GM18907 (cell line): ENCODE measurements at regions not wholly inside any gene's neighbourhood (a gene's known extent, or its start where the extent isn't known, plus 50 kb on each side); places are given as distances from the start of the nearest gene placed in this dataset.
A peak's percentile ranks its signal among the peaks of the same experiment; 100 is the strongest.
"Not testable (repeated sequence)": the region's sequence is repeated elsewhere in the genome, so short reads cannot be mapped to it uniquely, and the experiment has no call there.

ENCODE experiments used
- ATAC-seq: cut with Tn5 transposase; IDR thresholded peaks from one replicate; pipeline ENCODE4 v1.9.1; 2021; ENCODE audit warnings: mild to moderate bottlenecking, moderate library complexity; ENCODE audit not compliant: unreplicated experiment

DNA sequence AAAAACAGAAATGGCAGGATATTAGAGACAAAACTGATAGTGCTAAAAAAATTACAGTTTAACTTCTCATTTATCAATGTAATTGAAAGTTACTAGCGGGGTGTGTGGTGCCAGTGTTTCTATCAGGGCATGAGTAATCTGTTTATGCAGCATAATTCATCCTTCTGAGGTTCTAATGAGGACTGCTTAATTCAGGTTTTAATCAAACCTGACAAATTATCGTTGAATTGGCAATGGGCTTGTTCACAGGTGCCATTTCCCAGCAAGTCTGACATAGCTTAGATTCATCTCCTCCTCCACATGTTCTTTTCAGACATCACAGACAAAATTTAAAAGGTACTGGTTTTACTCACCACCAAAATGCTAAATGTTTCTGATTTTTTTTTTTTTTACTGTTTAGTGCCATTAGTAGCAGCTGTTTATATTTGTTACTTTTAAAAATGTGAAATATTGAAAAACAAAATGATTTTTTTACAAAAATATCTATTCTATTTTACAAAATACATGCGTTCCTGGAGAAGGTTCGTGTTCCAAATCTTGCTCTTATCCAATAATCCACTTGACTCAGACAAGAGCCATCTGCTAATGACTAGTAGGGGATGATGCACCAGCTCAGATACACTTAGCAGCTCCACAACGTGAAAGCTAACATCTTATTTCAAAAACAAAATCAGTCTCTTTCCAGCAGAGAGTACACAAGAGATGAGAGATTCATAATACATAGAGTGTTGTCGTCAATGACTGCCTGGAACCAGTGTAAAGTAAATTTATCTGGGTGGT lies 447.7 kb upstream of the DPPA4 start:
- no peak for ATAC-seq

DNA sequence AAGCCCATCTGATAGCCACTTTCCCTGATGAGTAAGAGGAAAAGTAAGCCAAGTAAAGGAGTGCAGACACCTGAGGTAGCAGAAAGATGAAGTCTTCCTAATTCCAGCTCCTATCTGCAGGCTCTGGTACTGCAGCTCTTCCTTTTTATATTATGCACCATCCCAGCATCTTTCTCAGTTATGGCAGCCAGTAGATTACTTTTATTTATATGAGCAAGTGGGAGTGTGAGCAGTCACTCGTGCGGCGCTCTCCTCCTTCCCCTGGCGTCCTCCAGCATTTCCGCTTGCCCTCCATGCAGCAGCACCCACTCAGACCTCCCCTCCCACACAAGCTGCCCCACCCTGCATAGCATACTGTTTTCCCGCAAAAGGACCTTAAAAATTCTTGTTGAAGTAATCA lies 465.9 kb upstream of the DPPA4 start:
- no peak for ATAC-seq

DNA sequence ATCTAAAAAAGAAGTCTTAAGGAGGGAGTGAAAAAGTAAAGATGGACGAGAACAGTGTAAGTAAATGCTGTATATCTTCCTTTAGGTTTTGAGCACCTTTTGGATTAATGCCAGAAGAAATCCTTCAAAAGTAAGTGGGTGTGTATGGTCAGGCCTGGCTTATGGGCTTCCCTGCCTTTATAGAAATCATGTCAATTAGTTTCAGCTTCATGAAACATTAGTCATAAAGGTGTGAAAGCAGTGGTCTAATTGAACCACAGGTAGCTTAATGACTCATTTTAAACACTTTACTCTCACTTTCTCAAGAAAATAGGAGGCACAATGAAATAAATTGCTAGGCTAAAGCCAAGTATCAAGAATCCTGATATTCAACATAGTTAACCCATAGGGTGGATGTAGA lies 467.4 kb upstream of the DPPA4 start:
- ATAC-seq: peak; percentile 55

- ATAC-seq: peak; percentile 89
Observed at GRCh38 chr3:109806929-109807328, 469.6 kb upstream of the DPPA4 start.

DNA sequence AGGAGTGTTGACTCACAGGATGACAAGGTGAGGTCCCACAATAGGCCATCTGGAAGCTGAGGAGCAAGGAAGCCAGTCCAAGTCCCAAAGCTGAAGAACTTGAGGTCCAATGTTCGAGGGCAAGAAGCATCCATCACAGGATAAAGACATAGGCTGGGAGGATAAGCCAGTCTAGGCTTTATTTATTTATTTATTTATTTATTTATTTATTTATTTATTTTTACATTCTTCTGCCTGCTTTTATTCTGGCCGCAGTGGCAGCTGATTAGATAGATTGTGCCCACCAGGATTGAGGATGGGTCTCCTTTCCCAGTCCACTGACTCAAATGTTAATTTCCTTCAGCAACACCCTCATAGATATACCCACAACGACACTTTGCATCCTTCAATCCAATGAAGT lies 472.2 kb upstream of the DPPA4 start:
- no peak for ATAC-seq

DNA sequence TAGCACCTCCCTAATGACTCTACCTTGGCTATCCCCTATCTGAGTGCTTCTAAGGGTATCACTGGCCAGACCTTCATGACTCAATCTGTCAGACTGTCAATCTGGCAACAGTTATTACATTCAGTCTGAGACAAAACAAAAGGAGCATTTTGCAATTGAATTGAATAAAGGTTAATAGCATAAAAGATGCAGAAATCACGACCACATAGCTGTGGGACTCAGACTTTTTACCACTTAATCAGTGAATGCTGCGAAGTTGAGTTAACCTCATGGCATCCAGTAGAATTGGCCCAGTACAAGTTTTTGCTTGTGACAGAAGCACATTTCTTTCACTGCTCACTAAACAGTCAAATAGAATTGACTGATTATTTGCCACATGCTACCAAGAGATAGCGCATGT lies 480.7 kb upstream of the DPPA4 start:
- ATAC-seq: no peak

- no peak for ATAC-seq
Observed at GRCh38 chr3:109819734-109820133, 482.4 kb upstream of the DPPA4 start.

- no peak for ATAC-seq
Observed at GRCh38 chr3:109825971-109826810, 488.8 kb upstream of the DPPA4 start.

DNA sequence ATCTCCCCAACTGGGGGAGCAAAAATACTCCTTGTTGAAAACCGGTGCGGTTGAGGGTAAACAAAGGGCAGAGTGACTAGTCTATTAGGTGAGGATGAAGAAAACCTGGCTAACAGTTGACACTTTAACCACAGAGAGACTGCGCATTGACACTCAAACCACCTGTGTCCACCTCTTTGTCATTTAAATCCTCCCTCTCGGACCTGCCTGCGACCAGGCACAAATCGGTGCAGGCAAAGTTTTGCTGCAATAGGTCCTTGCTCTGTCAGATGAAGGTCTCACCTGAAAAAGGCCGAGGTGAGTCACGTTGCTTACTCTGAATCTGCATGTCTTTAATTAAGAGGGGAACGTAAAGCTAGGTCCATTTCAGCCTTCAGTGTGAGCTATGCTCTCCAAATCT lies 494.1 kb upstream of the DPPA4 start:
- ATAC-seq: no peak

DNA sequence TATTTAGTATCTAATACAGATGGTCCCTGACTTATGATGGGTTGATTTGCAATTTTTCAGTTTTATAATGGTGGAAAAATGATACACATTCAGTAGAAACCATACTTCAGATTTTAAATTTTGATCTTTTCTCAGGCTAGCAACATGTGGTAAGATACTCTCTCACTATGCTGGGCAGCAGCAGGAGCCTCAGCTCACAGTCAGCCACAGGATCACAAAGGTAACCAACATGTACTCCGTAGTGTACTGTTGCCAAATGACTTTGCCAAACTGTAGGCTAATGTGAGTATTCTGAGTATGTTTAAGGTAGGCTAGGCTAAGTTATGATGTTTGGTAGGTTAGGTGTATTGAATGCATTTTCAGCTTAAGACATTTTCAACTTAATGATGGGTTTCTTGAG lies 498.6 kb upstream of the DPPA4 start:
- no peak for ATAC-seq

GRCh38 chr3:109851854-109852253 lies 514.5 kb upstream of the DPPA4 start:
- ATAC-seq: no peak

DNA sequence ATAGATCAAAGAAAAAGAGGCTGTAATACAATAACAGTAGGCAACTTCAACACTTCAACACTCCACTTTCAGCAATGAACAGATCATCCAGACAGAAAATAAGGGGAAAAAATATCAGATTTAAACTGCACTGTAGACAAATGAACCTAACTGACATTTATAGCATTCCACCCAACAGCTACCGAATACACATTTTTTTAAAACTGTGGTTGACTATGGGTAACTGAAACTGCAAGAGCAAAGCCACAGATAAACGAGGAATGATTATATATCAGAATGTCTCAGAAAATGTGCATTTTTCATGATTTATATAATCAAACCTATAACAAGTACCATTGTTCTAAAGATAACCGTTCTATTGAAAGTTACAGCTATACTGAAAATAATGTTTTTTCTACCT lies 514.9 kb upstream of the DPPA4 start:
- no peak for ATAC-seq

- no peak for ATAC-seq
Observed at GRCh38 chr3:109853077-109853731, 515.9 kb upstream of the DPPA4 start.

GRCh38 chr3:109863701-109864100 lies 526.4 kb upstream of the DPPA4 start:
- ATAC-seq: no peak

DNA sequence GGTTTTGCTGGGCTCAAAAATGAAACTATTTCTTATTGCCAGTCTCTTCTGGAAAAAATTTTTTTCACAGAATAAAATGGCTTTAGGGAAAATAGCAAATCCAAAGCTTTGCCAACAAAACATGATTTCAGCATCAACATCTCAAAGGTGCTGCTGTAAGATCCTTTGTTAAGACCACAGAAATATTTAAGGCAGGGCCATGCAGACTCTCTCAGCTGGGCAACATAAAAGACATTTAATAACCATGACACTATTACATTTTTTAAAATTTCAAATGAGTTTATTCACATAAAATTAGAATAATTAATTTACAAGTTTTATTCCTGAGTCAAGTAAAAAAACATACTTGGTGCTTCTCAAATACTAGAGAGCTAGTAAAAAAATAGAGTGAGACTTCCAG lies 527.1 kb upstream of the DPPA4 start:
- ATAC-seq: no peak

DNA sequence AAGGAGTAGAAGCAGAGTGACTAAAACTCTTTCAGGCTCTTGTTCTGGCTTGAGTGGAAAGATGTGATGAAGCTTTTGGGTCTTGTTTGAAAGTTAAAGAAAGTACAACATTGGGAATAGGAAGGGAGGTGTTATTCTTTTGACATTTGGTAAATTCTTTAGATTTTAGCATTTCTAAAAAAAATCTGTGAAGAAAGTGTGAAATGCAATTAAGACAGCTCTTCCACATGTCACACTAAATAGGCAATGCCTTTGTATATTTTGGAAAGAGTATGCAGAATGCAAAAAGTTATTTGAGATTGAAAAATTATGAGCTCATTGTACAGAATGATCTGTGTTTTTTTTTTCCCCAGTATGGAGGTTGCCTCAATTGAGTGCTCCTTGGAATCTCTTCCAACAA lies 532.2 kb upstream of the DPPA4 start:
- no peak for ATAC-seq

DNA sequence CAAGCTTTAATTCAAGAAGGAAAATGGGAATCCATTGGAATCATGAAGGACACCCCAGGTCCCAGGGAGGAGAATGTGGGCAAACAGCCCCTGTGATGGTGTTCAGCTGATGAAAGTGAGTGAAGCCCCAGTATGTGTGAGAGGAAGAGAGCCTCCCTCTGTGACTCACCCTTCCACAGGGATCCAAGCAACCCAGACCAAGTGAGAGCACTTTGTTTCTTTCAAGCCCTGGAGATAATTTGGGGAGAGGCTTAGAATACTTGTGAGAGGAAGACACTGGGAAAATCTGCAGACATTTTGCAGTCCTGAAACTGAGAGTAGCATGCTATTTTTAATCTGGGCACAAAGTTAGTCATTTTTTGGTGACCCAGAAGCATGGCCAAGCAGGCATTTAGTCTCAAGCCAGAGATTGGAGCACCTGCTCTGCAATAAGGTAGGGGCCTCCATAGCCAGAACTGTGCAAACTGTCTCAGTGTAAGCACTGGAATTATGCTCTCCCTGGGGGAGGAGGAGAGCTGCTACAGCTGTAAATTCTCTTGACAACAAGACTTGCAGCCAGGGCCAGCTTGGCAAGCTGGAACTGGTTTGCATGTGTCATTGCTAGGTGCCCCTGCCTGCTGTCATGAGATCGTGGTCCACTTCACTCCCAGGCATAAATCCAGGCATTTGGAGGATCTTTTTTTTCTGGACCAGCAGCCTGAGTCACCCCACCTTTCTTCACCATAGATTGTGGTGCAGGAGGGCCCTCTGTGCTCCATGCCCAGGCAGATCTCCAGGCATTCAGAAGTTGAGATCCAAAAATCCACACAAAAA lies 537.8 kb upstream of the DPPA4 start:
- no peak for ATAC-seq

- not testable (repeated sequence) for ATAC-seq
Observed at GRCh38 chr3:109877616-109878015, 540.3 kb upstream of the DPPA4 start.

GRCh38 chr3:109882144-109882543 lies 544.8 kb upstream of the DPPA4 start:
- no peak for ATAC-seq

DNA sequence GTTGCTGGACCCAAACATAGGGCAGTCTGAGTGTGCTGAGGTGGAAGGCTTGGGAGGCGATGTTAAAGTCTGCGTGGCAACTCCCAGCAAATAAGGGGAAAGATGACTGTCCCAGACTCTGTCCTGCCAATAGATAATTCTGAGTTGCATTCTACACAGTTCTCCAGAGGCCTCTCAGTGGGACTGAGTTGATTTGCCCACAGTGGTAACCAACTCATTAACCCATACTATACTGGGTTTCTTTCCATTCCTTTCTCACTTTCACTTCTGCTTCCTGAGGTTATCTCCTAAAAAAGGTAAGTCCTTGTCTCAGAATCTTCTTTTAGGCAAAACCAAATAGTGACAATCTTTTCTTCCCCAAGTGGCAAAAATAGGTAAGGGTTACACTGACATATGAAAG lies 549.9 kb upstream of the DPPA4 start:
- peak; percentile 43 for ATAC-seq

DNA sequence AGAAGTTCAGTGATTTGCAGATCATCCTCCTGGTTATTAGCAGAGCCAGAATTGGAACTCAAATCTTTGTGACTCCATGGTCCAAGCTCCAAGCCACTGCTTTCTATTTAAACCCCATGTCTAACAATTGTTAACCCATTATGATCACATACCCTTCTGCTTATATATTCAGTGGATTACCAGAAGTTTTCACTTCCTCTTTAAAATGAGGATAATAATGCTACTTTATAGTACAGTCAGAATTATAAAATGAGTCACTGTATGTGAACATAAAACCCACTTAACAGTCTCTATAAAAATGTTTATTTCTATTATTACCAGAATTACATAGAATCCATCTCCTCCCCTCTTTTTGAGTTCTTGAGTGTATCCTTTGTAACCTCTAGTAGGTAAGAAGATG lies 550.7 kb upstream of the DPPA4 start:
- peak; percentile 62 for ATAC-seq
